Natural killer cell (primary cell): ENCODE measurements at regions not wholly inside any gene's neighbourhood (a gene's known extent, or its start where the extent isn't known, plus 50 kb on each side); places are given as distances from the start of the nearest gene placed in this dataset.

Source experiments
- ATAC-seq, 3 donors: fragments of 150-1000 bp in 2 of 3; fragments of 200-7000 bp in 1 of 3; cut with Tn5 transposase; 1 replicate in 1 of 3; 2 replicates in 2 of 3; pipeline ENCODE4 v1.10.0; 2021; ENCODE audit warnings: mild to moderate bottlenecking in 2 of 3, moderate library complexity in 2 of 3
- DNase-seq, 2 donors: peaks; one replicate each; pipeline versions ENCODE4 v3.0.0 to v3.0.0-alpha.2; 2013 to 2021; ENCODE audit warnings: mixed read lengths in 1 of 2
- H3K27ac ChIP-seq: one replicate; pipeline ENCODE4 v1.5.1; 2013; ENCODE audit warnings: mild to moderate bottlenecking, low read length
- H3K27me3 ChIP-seq: one replicate; pipeline ENCODE4 v1.6.1; 2013; ENCODE audit warnings: low read length; ENCODE audit not compliant: control insufficient read depth, insufficient read depth
- H3K36me3 ChIP-seq: one replicate; pipeline ENCODE4 v1.6.1; 2013; ENCODE audit warnings: low read length; ENCODE audit not compliant: control insufficient read depth, insufficient read depth
- H3K4me1 ChIP-seq: one replicate; pipeline ENCODE4 v1.6.1; 2013; ENCODE audit warnings: low read length; ENCODE audit not compliant: control insufficient read depth, insufficient read depth
- H3K4me3 ChIP-seq: one replicate; pipeline ENCODE4 v1.5.1; 2013; ENCODE audit warnings: low read length
- H3K9me3 ChIP-seq: one replicate; pipeline ENCODE4 v1.6.1; 2013; ENCODE audit warnings: low read length; ENCODE audit not compliant: control insufficient read depth, insufficient read depth
- H3K27ac Mint-ChIP-seq, 2 donors: one replicate each; pipeline ENCODE4 v1.8.0; 2022; ENCODE audit warnings: mild to moderate bottlenecking in 2 of 2, mixed read lengths in 2 of 2, moderate library complexity in 1 of 2
- H3K27me3 Mint-ChIP-seq, 2 donors: one replicate each; pipeline ENCODE4 v1.8.0; 2022; ENCODE audit warnings: low read depth in 2 of 2, mixed read lengths in 2 of 2
- H3K36me3 Mint-ChIP-seq: one replicate; pipeline ENCODE4 v1.8.0; 2022; ENCODE audit warnings: mixed read lengths
- H3K4me1 Mint-ChIP-seq, 2 donors: one replicate each; pipeline ENCODE4 v1.8.0; 2022; ENCODE audit warnings: mixed read lengths in 2 of 2
- H3K4me3 Mint-ChIP-seq: one replicate; pipeline ENCODE4 v1.8.0; 2022; ENCODE audit warnings: mild to moderate bottlenecking, moderate library complexity, mixed read lengths
- H3K9me3 Mint-ChIP-seq, 2 donors: one replicate each; pipeline ENCODE4 v1.8.0; 2022; ENCODE audit warnings: mixed read lengths in 2 of 2
- CTCF ChIP-seq: fragments of 200-600 bp; IDR thresholded peaks from one replicate; pipeline ENCODE4 v1.8.0; 2022; ENCODE audit warnings: antibody characterized with exemption
- WGBS: methylation state at CpG from one replicate; pipeline ENCODE4 v1.1.7; 2013; ENCODE audit warnings: missing lambda C conversion rate; ENCODE audit not compliant: insufficient coverage; 5-methylcytosine and 5-hydroxymethylcytosine counted together
- intact Hi-C: fragments of 100-400 bp; cut with micrococcal nuclease; formaldehyde crosslinking; loops from one replicate; pipeline ENCODE4 v1.14.2; 2022

DNA sequence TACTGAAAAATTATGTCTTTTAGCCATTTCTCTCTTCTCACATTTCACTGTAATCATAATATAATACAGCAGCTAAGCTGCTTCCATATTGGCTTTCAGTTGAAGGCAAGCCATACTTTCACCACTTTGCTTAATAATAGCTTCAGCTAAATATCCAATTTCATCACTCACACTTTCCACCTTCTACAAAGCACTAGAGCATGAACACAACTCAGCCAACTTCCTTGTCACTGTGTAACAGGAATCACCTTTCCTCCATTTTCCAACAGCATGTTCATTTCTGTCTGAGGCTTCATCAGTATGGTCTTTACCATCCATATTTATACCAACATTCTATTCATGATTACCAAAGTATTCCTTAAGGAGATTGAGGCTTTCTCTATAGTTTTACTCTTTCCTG lies 219.8 kb upstream of the CTSO start:
- Mint-ChIP-seq H3K27ac (no peak overlapping the region), H3K9me3 (peaks cover 10 to 13% of the 10 kb centered on the region in 2 donors)
- no peak for DNase-seq

GRCh38 chr4:156169861-156170260 lies 216.2 kb upstream of the CTSO start:
- Mint-ChIP-seq H3K4me3 (no peak overlapping the region), H3K9me3 (peaks cover 6 to 10% of the 10 kb centered on the region in 2 donors), H3K4me1 (no peaks in the 10 kb centered on the region), H3K36me3 (peaks cover 2% of the 10 kb centered on the region), H3K27me3 (no peaks in the 10 kb centered on the region), H3K27ac (no peak overlapping the region)
- ATAC-seq (no peak), DNase-seq (no peak)
- Histone ChIP-seq H3K36me3 (no peaks in the 10 kb centered on the region), H3K4me3 (no peak overlapping the region), H3K27ac (no peak overlapping the region), H3K4me1 (no peaks in the 10 kb centered on the region), H3K9me3 (no peaks in the 10 kb centered on the region), H3K27me3 (no peaks in the 10 kb centered on the region)
- 88% methylated on average over 2 of the region's 2 CpGs for WGBS
- intact Hi-C loops, result no loop called here
- TF ChIP-seq CTCF, result no peak

More for the DNA sequence above, 219.8 kb upstream of the CTSO start:
- Histone ChIP-seq H3K36me3 (no peaks in the 10 kb centered on the region), H3K4me3 (no peak overlapping the region), H3K27ac (no peak overlapping the region), H3K9me3 (no peaks in the 10 kb centered on the region), H3K4me1 (no peaks in the 10 kb centered on the region), H3K27me3 (no peaks in the 10 kb centered on the region)
- H3K4me1 Mint-ChIP-seq, result no peaks in the 10 kb centered on the region
- intact Hi-C loops, result no loop called here
- no peak for ATAC-seq
- H3K36me3 Mint-ChIP-seq, result peaks cover 9% of the 10 kb centered on the region
- no peaks in the 10 kb centered on the region for H3K27me3 Mint-ChIP-seq
- no peak for TF ChIP-seq CTCF
- no peak overlapping the region for H3K4me3 Mint-ChIP-seq

GRCh38 chr4:156169011-156169410 lies 215.3 kb upstream of the CTSO start:
- 64% methylated on average over 3 of the region's 3 CpGs for WGBS
- no peaks in the 10 kb centered on the region for H3K4me1 Mint-ChIP-seq
- Histone ChIP-seq H3K4me3 (no peak overlapping the region), H3K9me3 (no peaks in the 10 kb centered on the region), H3K27me3 (no peaks in the 10 kb centered on the region), H3K36me3 (no peaks in the 10 kb centered on the region), H3K4me1 (no peaks in the 10 kb centered on the region), H3K27ac (no peak overlapping the region)
- no peaks in the 10 kb centered on the region for H3K36me3 Mint-ChIP-seq
- peaks cover 10 to 11% of the 10 kb centered on the region in 2 donors for H3K9me3 Mint-ChIP-seq
- H3K27ac Mint-ChIP-seq, result no peak overlapping the region
- no peak for ATAC-seq
- no peaks in the 10 kb centered on the region for H3K27me3 Mint-ChIP-seq
- no peak overlapping the region for H3K4me3 Mint-ChIP-seq
- no peak for TF ChIP-seq CTCF
- DNase-seq, result no peak
- intact Hi-C loops, result no loop called here

- Histone ChIP-seq H3K9me3 (no peaks in the 10 kb centered on the region), H3K27ac (no peak overlapping the region), H3K27me3 (no peaks in the 10 kb centered on the region), H3K4me3 (no peak overlapping the region), H3K36me3 (no peaks in the 10 kb centered on the region), H3K4me1 (no peaks in the 10 kb centered on the region)
- TF ChIP-seq CTCF, result no peak
- Mint-ChIP-seq H3K4me3 (no peak overlapping the region), H3K9me3 (peaks cover 7 to 11% of the 10 kb centered on the region in 2 donors), H3K4me1 (no peaks in the 10 kb centered on the region), H3K27me3 (no peaks in the 10 kb centered on the region), H3K27ac (no peak overlapping the region), H3K36me3 (no peaks in the 10 kb centered on the region)
- 86% methylated on average over 1 of the region's 1 CpG for WGBS
- DNase-seq (no peak), ATAC-seq (no peak)
- intact Hi-C loops, result no loop called here
Measured at GRCh38 chr4:156168288-156168687, 214.6 kb upstream of the CTSO start.
